Adipocyte (in vitro differentiated cells): ENCODE measurements at regions not wholly inside any gene's neighbourhood (a gene's known extent, or its start where the extent isn't known, plus 50 kb on each side); places are given as distances from the start of the nearest gene placed in this dataset.

ENCODE experiments used
- DNase-seq: peaks from one replicate; pipeline ENCODE4 v3.0.0-alpha.2; 2015; ENCODE audit warnings: low read depth
- H3K27me3 ChIP-seq: replicated peaks from 2 replicates; pipeline ENCODE4 v1.7.0; 2013; ENCODE audit warnings: mild to moderate bottlenecking, low read length, moderate library complexity; ENCODE audit not compliant: control insufficient read depth, insufficient read depth
- H3K36me3 ChIP-seq: 2 replicates; pipeline ENCODE4 v1.7.0; 2013; ENCODE audit warnings: low read length, mild to moderate bottlenecking, moderate library complexity; ENCODE audit not compliant: control insufficient read depth, insufficient read depth, severe bottlenecking
- H3K4me1 ChIP-seq: 2 replicates; pipeline ENCODE4 v1.7.0; 2013; ENCODE audit warnings: mild to moderate bottlenecking, low read length, moderate library complexity; ENCODE audit not compliant: control insufficient read depth, insufficient read depth
- H3K4me3 ChIP-seq: 2 replicates; pipeline ENCODE4 v1.7.0; 2013; ENCODE audit warnings: mild to moderate bottlenecking, low read length, moderate library complexity
- H3K9ac ChIP-seq: 2 replicates; pipeline ENCODE4 v1.7.0; 2013; ENCODE audit warnings: mild to moderate bottlenecking, low read length, moderate library complexity
- H3K9me3 ChIP-seq: 2 replicates; pipeline ENCODE4 v1.7.0; 2013; ENCODE audit warnings: mild to moderate bottlenecking, low read length, moderate library complexity; ENCODE audit not compliant: control insufficient read depth

DNA sequence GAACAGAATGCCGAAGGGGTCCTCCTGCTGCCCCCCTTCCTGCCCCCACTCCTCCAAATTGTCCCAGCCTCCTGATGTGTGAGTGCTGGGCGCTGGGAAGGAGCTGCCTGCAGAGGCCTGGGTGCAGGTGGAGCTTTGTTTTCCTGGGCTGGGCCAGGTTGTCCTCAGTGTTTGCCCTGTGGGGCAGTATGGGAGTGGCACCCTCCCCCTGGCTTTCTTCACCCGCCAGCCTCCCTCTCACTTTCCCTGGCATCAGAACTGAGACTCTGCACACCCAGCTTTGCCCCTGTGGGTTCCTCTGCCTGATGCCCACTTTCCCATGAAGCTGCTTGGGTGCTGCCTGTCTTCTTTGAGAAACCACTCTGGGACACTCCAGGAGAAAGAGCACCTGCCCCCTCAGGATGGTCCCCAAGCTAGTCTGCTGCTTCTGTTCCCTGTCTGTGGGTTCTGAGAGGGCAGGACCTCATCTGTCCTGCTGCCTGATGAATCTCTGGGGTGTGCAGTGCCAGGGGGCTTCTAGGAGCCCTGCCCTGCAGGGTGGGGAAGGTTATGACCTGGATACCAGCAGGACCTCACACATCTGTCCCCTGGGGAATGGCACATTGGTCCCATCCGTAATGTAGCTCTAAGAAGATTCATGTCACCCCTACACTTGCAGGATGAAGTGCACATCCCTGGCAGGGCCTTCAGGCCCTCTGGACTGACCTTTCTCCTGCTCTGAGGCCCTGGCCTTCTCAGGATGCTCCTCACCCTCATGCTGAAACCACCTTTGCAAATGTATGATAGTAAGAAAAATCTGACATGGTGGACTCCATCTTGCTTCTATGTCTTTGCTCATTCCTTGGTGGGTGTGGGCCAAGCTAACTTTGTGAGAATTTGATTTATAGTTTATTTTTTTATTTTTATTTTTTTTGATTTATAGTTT is 146.8 kb upstream of the HS6ST1 start:
- Histone ChIP-seq H3K9ac (no peak overlapping the region), H3K9me3 (peaks cover 50% of the 10 kb centered on the region), H3K27me3 (no peaks in the 10 kb centered on the region), H3K4me3 (no peak overlapping the region), H3K4me1 (peaks cover 16% of the 10 kb centered on the region), H3K36me3 (no peaks in the 10 kb centered on the region)
- no peak for DNase-seq

DNA sequence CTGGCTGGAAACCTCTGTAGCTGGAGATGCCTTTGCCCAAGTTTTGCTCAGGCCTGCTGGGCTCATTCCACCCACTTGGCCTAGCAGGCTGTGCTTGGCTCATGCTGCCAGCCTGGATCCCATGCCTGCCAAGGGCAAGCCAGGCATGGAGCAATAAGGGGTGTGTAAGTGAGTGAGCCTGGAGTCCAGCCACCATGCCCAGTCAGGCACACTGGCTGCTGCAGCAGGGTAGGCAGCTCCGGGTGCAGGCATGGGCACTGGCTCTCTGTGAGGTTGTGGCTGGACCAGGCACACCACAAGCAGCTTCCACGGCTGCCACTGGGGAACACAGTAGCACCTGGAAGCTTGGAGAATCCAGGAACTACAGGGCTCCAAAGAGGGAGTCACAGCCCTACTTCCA is 147.7 kb upstream of the HS6ST1 start:
- no peak overlapping the region for H3K9ac ChIP-seq
- H3K4me1 ChIP-seq, result peaks cover 16% of the 10 kb centered on the region
- H3K4me3 ChIP-seq, result no peak overlapping the region
- H3K36me3 ChIP-seq, result no peaks in the 10 kb centered on the region
- no peaks in the 10 kb centered on the region for H3K27me3 ChIP-seq
- peak; percentile 25 for DNase-seq
- H3K9me3 ChIP-seq, result peaks cover 45% of the 10 kb centered on the region

DNA sequence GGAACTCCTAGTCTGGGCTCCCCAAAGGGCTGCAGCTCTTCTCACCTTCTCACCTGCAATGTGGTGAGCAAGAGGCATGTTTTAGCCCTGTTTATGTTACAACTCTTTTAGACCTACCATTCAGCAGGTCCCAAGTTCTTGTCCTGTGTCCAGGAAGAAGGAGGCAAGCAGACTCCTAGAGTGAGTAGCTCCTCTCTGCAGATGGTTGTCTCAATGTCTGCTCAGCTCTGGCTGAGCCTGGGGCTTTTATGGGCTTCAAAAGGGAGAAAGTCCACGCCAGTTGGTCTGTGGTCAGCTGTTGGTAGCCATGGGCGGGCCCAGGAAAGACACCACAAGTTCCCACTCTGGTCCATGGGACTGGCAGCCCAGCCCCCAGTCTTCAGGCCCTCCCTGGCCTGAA is 148.1 kb upstream of the HS6ST1 start:
- H3K27me3 ChIP-seq, result no peaks in the 10 kb centered on the region
- no peak overlapping the region for H3K4me3 ChIP-seq
- no peaks in the 10 kb centered on the region for H3K36me3 ChIP-seq
- no peak for DNase-seq
- peaks cover 16% of the 10 kb centered on the region for H3K4me1 ChIP-seq
- H3K9me3 ChIP-seq, result peaks cover 42% of the 10 kb centered on the region
- no peak overlapping the region for H3K9ac ChIP-seq

DNA sequence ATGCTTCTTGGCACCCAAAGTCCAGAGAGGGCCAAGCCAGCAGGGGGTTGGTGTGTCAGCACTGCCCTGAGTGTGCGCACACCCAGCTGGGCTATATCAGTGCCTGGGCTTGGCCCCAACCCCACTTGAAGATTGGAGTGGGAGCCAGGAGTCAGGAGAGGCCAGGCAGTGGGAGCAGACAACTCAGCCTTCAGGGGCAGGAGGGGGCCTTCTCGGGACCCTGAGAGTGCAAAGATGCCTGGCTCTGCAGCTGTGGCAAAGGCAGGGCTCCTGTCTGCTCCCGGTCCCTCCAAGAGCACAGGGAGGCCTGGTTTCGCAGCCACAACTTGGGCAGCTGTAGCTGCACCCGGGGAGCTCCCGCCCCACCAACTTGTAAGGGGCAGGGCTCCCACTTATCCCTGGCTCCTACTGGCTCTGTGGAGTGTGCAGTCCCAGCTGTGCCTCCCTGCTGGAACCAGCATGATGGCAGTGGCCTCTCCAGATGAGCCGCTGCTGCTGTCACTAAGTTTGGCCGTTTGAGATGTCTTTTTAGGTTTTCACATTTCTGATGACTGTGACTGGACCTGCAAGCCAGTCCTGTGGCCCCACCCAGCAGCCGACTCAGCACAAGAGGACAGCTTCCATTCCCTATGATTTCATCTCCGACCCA is 148.8 kb upstream of the HS6ST1 start:
- no peak for DNase-seq
- Histone ChIP-seq H3K36me3 (no peaks in the 10 kb centered on the region), H3K27me3 (no peaks in the 10 kb centered on the region), H3K9me3 (peaks cover 42% of the 10 kb centered on the region), H3K4me3 (no peak overlapping the region), H3K4me1 (peaks cover 16% of the 10 kb centered on the region), H3K9ac (no peak overlapping the region)

DNA sequence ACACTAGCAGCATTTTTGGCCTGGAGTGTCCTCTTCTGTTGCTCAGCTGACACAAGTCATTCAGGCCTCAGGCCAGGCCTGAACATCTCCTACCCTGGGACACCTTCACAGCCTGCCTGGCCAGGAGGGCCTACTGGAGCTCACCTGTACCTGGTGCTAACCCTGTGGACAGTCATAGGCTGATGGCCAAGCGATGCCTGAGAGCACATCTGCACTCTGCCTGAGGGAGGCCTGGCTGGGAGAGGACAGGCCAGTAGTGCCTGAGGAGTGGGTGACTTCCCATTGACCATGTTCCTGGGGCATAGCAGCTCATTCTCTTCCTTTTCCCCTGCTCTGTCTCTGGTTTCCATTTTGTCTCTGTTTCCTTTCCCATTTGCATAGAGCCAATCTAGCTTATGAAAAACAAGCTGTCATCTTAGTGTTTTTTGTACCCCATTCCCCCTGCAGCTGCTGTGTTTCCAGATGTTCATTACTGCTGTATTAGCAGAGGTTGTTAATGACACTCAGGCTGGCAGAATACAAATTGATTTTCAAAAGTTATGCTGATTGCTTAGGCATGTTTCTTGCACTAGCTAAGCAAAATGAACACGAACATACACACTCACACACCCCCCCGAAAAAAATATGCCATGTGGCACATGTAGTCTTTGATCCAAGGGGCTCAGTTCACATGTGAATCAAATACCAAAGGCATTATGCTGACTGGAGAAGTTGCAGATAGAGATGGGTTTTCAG is 149.7 kb upstream of the HS6ST1 start:
- Histone ChIP-seq H3K4me1 (peaks cover 22% of the 10 kb centered on the region), H3K27me3 (no peaks in the 10 kb centered on the region), H3K9me3 (peaks cover 42% of the 10 kb centered on the region), H3K9ac (no peak overlapping the region), H3K36me3 (no peaks in the 10 kb centered on the region), H3K4me3 (no peak overlapping the region)
- no peak for DNase-seq

DNA sequence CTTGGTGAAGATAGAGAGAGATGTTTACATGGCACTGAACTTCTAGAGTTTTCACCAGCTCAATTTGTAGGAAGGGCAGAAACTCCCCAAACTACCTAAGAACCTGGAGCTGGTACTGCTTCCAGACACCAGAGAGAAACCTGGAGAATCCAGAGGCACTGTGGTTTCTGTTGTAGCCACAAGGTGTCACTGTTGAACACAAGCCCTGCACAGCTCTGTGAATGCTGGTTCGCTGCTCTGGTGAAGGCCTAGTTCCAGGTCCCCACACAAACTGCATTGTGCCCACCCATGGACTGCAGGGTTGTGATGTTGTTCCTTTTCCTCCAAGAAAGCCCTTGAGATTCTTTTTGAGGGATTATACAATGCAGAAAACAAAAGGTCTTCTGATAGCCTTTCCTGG is 150.5 kb upstream of the HS6ST1 start:
- Histone ChIP-seq H3K9ac (no peak overlapping the region), H3K27me3 (no peaks in the 10 kb centered on the region), H3K9me3 (peaks cover 42% of the 10 kb centered on the region), H3K4me3 (peak overlapping the region; percentile 3), H3K36me3 (no peaks in the 10 kb centered on the region), H3K4me1 (peaks cover 30% of the 10 kb centered on the region)
- no peak for DNase-seq

DNA sequence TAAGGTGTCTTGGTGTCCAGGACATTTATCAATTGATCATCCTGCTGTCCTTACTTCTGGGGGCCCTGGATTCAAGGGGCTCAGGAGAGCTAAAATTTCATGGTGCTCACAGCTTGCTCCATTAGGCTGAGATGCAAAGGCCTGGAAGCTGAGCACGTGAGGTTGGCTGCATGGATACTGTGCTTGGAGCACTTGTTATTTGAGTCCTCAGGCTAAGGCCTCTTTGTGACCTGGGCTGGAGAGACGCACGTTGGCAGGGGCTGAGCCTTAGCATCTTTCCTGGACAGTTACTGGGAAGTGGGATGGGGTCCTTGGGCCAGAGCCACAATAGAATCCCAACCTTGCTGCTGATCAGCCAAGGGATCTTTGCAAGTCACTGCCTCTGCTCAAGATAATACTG is 151.2 kb upstream of the HS6ST1 start:
- H3K9me3 ChIP-seq, result peaks cover 42% of the 10 kb centered on the region
- DNase-seq, result no peak
- H3K4me1 ChIP-seq, result peaks cover 32% of the 10 kb centered on the region
- H3K36me3 ChIP-seq, result no peaks in the 10 kb centered on the region
- no peak overlapping the region for H3K4me3 ChIP-seq
- H3K27me3 ChIP-seq, result no peaks in the 10 kb centered on the region
- H3K9ac ChIP-seq, result no peak overlapping the region

DNA sequence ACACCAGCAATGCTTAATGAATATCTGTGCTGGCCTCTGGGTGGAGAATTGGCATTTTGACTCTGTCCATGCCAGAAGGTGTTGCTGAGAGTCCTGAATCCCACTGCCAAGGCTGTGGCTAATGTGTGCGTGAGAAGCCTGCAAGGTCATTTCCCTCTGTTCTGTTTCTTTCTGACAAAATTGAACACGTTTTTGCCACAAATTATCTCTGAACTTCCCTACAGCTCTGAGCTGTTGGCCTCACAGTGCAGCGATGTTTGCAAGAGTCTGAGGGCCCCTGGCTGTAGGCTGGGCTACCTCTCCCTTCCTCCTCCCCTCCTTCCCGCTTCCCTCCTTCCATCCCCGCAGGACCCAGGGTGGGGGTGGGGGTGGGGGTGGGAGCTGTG is 154.1 kb upstream of the HS6ST1 start:
- H3K27me3 ChIP-seq, result no peaks in the 10 kb centered on the region
- peak overlapping the region; percentile 42 for H3K4me3 ChIP-seq
- peak; percentile 8 for DNase-seq
- peaks cover 17% of the 10 kb centered on the region for H3K4me1 ChIP-seq
- H3K36me3 ChIP-seq, result no peaks in the 10 kb centered on the region
- H3K9me3 ChIP-seq, result peaks cover 30% of the 10 kb centered on the region
- peak overlapping the region; percentile 72 for H3K9ac ChIP-seq

DNA sequence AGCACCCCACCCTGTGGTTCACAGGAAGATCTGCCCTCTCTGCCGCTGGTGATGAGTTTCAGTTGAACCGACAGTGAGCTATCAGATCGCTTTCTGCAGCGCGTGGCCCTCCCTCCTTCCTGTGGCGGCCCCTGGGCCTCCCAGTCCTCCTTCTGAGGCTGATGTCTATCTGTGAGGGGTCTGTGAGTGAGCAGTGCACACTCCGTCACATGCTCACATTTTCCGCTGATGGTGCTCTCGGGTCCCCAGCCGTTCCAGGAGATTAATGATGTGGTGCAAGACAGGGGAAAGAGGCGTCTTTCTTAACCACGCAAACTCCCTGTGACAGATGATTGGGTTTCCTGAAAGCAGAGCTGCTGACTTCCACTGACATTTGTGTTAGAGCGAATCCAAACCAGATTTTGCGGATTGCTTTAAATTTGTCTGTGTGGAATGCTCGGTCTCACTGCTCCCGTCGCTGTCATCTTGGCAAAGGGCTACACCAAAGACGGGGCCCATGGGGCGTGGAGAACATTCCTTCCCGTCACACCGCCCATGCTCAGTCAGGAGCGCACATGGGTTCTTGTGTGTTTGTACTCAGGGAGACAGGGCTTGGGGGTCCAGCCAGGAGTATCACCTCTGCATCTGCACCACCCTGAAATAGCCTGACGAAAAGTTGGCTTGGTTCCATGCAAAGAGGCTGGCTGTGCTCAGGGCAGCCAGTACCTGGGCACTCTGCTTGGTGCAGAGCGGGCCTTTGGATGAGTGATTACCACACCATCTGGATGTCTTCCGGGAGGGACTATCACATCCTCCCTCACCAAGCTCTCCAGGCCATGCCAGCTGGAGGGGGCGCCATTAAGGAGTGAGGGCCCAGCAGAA is 154.7 kb upstream of the HS6ST1 start:
- H3K27me3 ChIP-seq, result no peaks in the 10 kb centered on the region
- DNase-seq, result peak; percentile 59
- no peaks in the 10 kb centered on the region for H3K36me3 ChIP-seq
- H3K9ac ChIP-seq, result peak overlapping the region; percentile 52
- H3K4me3 ChIP-seq, result peak overlapping the region; percentile 49
- H3K4me1 ChIP-seq, result peaks cover 17% of the 10 kb centered on the region
- H3K9me3 ChIP-seq, result peaks cover 24% of the 10 kb centered on the region

DNA sequence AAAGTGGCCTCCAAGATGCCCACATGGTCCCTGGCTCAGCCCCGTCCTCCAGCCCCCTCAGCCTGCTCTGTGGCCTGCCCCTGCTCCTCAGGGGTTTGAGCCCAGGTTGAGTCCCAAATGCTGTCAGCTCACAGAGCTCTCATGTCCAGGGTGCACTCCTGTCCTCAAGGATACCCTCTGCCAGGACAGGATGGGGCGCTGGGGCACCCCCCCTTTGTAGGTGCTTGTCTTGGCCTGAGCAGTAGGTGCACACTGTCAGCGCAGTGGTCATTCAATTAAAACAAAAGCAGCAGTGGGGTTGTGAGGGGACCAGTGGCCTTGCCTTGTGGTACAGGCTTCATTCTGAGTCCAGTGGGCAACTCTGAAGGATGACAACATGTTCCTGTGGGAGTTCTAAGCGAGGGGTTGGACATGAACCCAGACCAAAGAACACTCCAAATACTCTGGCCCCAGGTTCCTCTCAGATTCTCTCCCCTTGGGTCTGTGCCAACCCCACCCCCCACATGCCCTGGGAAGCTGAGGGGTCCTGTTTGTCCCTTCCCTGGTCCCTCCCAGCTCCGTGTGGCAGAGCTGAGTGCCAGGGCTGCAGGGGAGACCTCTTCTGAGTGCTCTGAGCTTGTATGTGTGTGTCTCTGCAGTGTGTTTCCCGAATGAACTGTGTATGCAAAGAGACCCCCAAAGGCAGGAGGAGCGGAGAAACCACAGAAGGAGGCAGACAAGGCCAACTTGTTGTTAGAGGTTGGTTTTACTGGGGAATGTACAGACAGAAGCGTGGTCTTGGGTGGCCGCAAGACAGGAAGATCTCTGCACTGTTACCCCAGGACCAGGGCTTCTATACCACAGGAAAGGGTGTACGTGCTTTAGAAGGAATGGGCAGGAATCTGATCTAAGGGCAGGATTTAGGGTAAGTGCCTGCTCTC is 155.6 kb upstream of the HS6ST1 start:
- no peak for DNase-seq
- no peaks in the 10 kb centered on the region for H3K36me3 ChIP-seq
- no peak overlapping the region for H3K4me3 ChIP-seq
- peaks cover 17% of the 10 kb centered on the region for H3K4me1 ChIP-seq
- H3K9me3 ChIP-seq, result peaks cover 15% of the 10 kb centered on the region
- H3K27me3 ChIP-seq, result no peaks in the 10 kb centered on the region
- H3K9ac ChIP-seq, result peak overlapping the region; percentile 52
